Kidney (tissue), 13 donors: ENCODE measurements at regions not wholly inside any gene's neighbourhood (a gene's known extent, or its start where the extent isn't known, plus 50 kb on each side); places are given as distances from the start of the nearest gene placed in this dataset.

Source experiments
- DNase-seq, 5 donors: peaks; one replicate each; pipeline ENCODE4 v3.0.0-alpha.2; 2013 to 2020
- FAIRE-seq: peaks from 2 replicates; lab custom pipeline; 2012; peaks lifted over from hg19 to GRCh38; lab: Jason Lieb, UNC
- H3K27ac ChIP-seq, 2 donors: one replicate each; pipeline ENCODE4 v1.7.0; 2013; ENCODE audit warnings: low read depth in 2 of 2, low read length in 2 of 2, inconsistent platforms in 1 of 2
- H3K27me3 ChIP-seq: one replicate; pipeline ENCODE4 v1.7.1; 2013; ENCODE audit warnings: low read length, inconsistent platforms; ENCODE audit not compliant: control insufficient read depth, insufficient read depth
- H3K36me3 ChIP-seq, 3 donors: one replicate each; pipeline versions ENCODE4 v1.7.0 to v1.7.1; 2013; ENCODE audit warnings: low read length in 3 of 3, control low read depth in 1 of 3, inconsistent platforms in 1 of 3; ENCODE audit not compliant: insufficient read depth in 3 of 3, control insufficient read depth in 2 of 3
- H3K4me1 ChIP-seq, 3 donors: one replicate each; pipeline versions ENCODE4 v1.7.0 to v1.7.1; 2013; ENCODE audit warnings: low read length in 3 of 3, inconsistent platforms in 1 of 3, low read depth in 1 of 3; ENCODE audit not compliant: control insufficient read depth in 2 of 3, insufficient read depth in 2 of 3
- H3K4me3 ChIP-seq, 3 donors: one replicate each; pipeline versions ENCODE4 v1.7.0 to v1.8.1; 2013; ENCODE audit warnings: low read length in 3 of 3, control low read depth in 1 of 3, inconsistent platforms in 1 of 3
- H3K9ac ChIP-seq, 3 donors: one replicate each; pipeline versions ENCODE4 v1.7.0 to v1.7.1; 2013; ENCODE audit warnings: low read length in 3 of 3, control low read depth in 1 of 3, inconsistent platforms in 1 of 3
- H3K9me3 ChIP-seq, 3 donors: one replicate each; pipeline versions ENCODE4 v1.7.0 to v1.7.1; 2013; ENCODE audit warnings: low read length in 3 of 3, control low read depth in 1 of 3, inconsistent platforms in 1 of 3; ENCODE audit not compliant: control insufficient read depth in 2 of 3, insufficient read depth in 1 of 3
- intact Hi-C: fragments of 100-400 bp; cut with DNase I; formaldehyde crosslinking; loops from one replicate; pipeline ENCODE4 v1.11.1; 2022
- TF ChIP-seq, protein P1 (sequence below): IDR thresholded peaks from 3 replicates; pipeline ENCODE4 v1.5.1; 2012; ENCODE audit warnings: mild to moderate bottlenecking, moderate library complexity, borderline replicate concordance; ENCODE audit not compliant: insufficient read depth; ENCODE audit errors: extremely low read depth
- donor health status: control.
- donor health status: control.
- donor health status: control.
- donor health status: control.
- donor health status: control.
- donor health status: DM: yes; HTN: yes; CAD: no.
- donor health status: Normal renal cell carcinoma (clear cell type).

DNA sequence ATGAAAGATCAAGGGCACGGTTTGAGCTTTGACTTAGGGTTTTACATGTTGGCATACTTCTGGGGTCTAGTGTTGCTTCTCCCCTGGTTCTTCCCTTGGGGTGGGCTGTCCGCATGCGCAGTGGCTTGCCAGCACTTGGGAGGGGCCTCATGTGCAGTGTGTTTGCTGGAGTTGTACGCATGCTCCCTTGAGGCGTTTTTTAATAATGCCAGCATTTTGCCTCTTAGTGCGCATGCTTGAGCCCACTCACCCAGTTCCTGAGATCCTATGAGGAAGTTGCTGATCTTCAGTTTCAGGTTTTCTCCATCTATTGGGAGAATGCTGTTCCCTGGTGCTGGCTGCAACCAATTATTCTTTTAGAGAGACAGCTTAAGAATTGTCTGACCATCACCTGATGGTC, 113.4 kb upstream of the GPR141 start:
- TF ChIP-seq, protein P1, sequence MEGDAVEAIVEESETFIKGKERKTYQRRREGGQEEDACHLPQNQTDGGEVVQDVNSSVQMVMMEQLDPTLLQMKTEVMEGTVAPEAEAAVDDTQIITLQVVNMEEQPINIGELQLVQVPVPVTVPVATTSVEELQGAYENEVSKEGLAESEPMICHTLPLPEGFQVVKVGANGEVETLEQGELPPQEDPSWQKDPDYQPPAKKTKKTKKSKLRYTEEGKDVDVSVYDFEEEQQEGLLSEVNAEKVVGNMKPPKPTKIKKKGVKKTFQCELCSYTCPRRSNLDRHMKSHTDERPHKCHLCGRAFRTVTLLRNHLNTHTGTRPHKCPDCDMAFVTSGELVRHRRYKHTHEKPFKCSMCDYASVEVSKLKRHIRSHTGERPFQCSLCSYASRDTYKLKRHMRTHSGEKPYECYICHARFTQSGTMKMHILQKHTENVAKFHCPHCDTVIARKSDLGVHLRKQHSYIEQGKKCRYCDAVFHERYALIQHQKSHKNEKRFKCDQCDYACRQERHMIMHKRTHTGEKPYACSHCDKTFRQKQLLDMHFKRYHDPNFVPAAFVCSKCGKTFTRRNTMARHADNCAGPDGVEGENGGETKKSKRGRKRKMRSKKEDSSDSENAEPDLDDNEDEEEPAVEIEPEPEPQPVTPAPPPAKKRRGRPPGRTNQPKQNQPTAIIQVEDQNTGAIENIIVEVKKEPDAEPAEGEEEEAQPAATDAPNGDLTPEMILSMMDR, result no peak
- no peaks in the 10 kb centered on the region for H3K9me3 ChIP-seq
- no peak for FAIRE-seq
- no peak for DNase-seq
- H3K9ac ChIP-seq, result no peak overlapping the region
- no peak overlapping the region for H3K27ac ChIP-seq
- no peaks in the 10 kb centered on the region for H3K36me3 ChIP-seq
- intact Hi-C loops, result no loop called here
- no peak overlapping the region for H3K4me3 ChIP-seq
- H3K27me3 ChIP-seq, result no peaks in the 10 kb centered on the region
- no peaks in the 10 kb centered on the region for H3K4me1 ChIP-seq

DNA sequence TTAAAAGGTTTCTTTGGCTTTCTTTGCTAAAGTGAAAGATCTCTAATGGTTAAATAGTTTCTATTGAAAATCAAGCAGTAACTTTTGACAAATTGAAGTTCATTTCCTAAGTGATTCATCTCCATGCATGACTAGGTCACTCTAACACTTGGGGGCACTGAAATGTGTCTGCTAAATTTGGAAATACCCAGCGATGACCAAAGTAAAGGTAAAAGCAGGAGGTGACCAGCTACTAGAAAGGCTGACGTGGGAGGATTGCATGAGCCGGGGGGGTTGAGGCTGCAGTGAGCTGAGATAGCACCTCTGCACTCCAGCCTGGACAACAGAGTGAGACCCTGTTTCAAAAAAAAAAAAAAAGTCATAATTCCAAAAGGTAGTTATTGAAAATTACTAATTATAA, 111.8 kb upstream of the GPR141 start:
- TF ChIP-seq, protein P1, result no peak
- DNase-seq, result no peak
- no peak overlapping the region for H3K4me3 ChIP-seq
- no peak for FAIRE-seq
- no peaks in the 10 kb centered on the region for H3K4me1 ChIP-seq
- H3K36me3 ChIP-seq, result no peaks in the 10 kb centered on the region
- H3K27me3 ChIP-seq, result no peaks in the 10 kb centered on the region
- no peak overlapping the region for H3K9ac ChIP-seq
- H3K27ac ChIP-seq, result no peak overlapping the region
- no peaks in the 10 kb centered on the region for H3K9me3 ChIP-seq
- intact Hi-C loops, result no loop called here

DNA sequence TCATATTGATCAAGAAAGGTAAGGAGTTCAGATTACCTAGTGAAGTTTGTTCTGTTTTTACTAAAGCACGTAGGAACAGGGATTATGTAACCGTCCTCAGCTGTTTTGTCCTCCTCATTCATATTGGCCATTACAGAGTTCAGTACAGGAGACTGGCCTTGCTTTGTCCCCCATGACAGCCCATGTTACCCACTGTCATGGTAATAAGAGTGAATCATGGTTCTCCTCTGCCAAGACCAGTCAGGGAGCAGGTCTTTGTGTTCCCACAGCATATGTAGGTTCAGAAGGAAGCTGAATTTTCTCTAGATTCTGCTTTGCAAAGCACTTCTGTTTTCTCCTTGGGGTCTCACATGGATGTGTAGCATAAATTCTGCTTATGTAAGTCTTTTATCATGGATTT, 106.2 kb upstream of the GPR141 start:
- H3K27ac ChIP-seq, result no peak overlapping the region
- FAIRE-seq, result no peak

More for the DNA sequence above, 106.2 kb upstream of the GPR141 start:
- no peak for DNase-seq
- H3K9ac ChIP-seq, result no peak overlapping the region
- TF ChIP-seq, protein P1, result no peak
- no peaks in the 10 kb centered on the region for H3K9me3 ChIP-seq
- intact Hi-C loops, result no loop called here
- H3K27me3 ChIP-seq, result no peaks in the 10 kb centered on the region
- no peaks in the 10 kb centered on the region for H3K4me1 ChIP-seq
- H3K4me3 ChIP-seq, result no peak overlapping the region
- no peaks in the 10 kb centered on the region for H3K36me3 ChIP-seq
